HFFc6 (cell line): ENCODE measurements at regions not wholly inside any gene's neighbourhood (a gene's known extent, or its start where the extent isn't known, plus 50 kb on each side); places are given as distances from the start of the nearest gene placed in this dataset.
"Not testable (repeated sequence)": the region's sequence is repeated elsewhere in the genome, so short reads cannot be mapped to it uniquely, and the experiment has no call there.

Source experiments
- DNase-seq: peaks from one replicate; pipeline ENCODE4 v3.0.0-alpha.2; 2018
- H3K27ac Mint-ChIP-seq: 2 replicates; pipeline ENCODE4 v1.8.0; 2020; ENCODE audit warnings: mild to moderate bottlenecking, mixed read lengths
- H3K27me3 Mint-ChIP-seq: 2 replicates; pipeline ENCODE4 v1.8.0; 2021; ENCODE audit warnings: mild to moderate bottlenecking, moderate library complexity, mixed read lengths; ENCODE audit not compliant: insufficient read depth
- H3K36me3 Mint-ChIP-seq: 2 replicates; pipeline ENCODE4 v1.8.0; 2021; ENCODE audit warnings: low read depth, mixed read lengths
- H3K4me1 Mint-ChIP-seq: 2 replicates; pipeline ENCODE4 v1.8.0; 2020; ENCODE audit warnings: low read depth, mixed read lengths
- H3K4me3 Mint-ChIP-seq: 2 replicates; pipeline ENCODE4 v1.8.0; 2020; ENCODE audit warnings: mild to moderate bottlenecking, moderate library complexity, mixed read lengths
- H3K9me3 Mint-ChIP-seq: 2 replicates; pipeline ENCODE4 v1.8.0; 2020; ENCODE audit warnings: mild to moderate bottlenecking, mixed read lengths
- TF ChIP-seq, protein P1 (sequence below): fragments of 200-600 bp; sonication (generic); IDR thresholded peaks from 2 replicates; pipeline ENCODE4 v1.5.0; 2021; ENCODE audit warnings: antibody characterized with exemption, mild to moderate bottlenecking

DNA sequence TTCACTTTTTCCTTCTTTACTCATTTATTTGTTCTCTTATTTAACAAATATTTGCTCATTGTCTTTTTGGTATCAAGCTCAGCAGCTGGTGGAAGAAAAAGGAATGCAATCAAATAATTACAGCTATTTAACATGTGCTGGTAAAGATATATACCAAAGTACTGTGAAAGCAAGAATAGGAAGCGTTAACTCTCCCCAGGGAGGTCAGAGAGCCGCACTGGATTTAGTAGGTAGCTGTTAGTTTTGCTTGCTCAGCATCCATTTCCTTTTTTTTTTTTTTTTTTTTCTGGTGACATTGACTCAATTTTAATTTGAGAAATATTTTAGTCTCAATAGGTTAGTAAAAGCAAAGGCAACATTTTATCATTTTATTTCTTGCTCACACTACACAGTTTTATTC is 308.5 kb upstream of the MDFIC2 start:
- Mint-ChIP-seq H3K27ac (no peak overlapping the region), H3K4me3 (no peak overlapping the region), H3K9me3 (no peaks in the 10 kb centered on the region; the same call in 1 of the 2 replicates), H3K27me3 (no peaks in the 10 kb centered on the region), H3K36me3 (no peaks in the 10 kb centered on the region), H3K4me1 (no peaks in the 10 kb centered on the region)
- TF ChIP-seq, protein P1, sequence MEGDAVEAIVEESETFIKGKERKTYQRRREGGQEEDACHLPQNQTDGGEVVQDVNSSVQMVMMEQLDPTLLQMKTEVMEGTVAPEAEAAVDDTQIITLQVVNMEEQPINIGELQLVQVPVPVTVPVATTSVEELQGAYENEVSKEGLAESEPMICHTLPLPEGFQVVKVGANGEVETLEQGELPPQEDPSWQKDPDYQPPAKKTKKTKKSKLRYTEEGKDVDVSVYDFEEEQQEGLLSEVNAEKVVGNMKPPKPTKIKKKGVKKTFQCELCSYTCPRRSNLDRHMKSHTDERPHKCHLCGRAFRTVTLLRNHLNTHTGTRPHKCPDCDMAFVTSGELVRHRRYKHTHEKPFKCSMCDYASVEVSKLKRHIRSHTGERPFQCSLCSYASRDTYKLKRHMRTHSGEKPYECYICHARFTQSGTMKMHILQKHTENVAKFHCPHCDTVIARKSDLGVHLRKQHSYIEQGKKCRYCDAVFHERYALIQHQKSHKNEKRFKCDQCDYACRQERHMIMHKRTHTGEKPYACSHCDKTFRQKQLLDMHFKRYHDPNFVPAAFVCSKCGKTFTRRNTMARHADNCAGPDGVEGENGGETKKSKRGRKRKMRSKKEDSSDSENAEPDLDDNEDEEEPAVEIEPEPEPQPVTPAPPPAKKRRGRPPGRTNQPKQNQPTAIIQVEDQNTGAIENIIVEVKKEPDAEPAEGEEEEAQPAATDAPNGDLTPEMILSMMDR = no peak
- DNase-seq = no peak

DNA sequence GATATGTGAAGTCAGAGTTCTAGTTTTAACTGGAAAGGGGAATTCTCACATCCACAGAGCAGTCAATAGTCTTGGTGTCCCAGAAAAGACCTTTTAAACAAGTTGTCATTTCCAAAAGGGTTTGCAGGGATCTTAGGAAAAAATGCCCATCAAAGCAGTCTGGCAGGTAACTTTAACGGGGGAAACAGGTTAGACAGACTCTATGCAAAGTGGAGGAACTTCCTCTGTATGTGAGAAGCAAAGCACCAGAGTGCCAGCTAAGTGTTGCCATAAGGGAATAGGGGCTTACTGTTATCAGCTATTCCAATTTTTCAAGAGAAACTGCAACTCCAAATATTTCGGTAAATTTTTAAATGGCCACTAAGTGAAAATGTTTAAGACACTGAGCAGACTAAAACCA is 307.9 kb upstream of the MDFIC2 start:
- no peaks in the 10 kb centered on the region for H3K36me3 Mint-ChIP-seq
- no peaks in the 10 kb centered on the region; the same call in 1 of the 2 replicates for H3K9me3 Mint-ChIP-seq
- H3K27me3 Mint-ChIP-seq = no peaks in the 10 kb centered on the region
- no peak overlapping the region for H3K4me3 Mint-ChIP-seq
- TF ChIP-seq, protein P1 = no peak
- no peak overlapping the region for H3K27ac Mint-ChIP-seq
- no peaks in the 10 kb centered on the region for H3K4me1 Mint-ChIP-seq
- DNase-seq = no peak

DNA sequence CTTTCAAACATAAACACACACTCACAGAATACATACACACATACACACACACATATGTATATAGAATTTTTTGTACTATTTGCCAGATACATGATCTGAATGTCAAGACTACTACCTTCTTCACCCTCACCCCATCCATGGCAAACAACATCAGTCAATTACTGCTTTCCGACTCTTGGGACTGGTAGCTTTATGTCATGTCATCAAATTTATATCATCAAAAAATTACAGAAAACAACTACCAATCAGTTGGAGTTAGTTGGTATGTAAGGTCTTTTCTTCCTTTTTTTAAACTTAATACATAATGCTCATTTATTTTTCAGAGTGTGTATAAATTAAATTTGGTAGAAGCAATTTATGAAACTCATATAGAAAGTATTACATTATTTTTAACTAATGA is 305.7 kb upstream of the MDFIC2 start:
- Mint-ChIP-seq H3K9me3 (no peaks in the 10 kb centered on the region; the same call in 1 of the 2 replicates), H3K27me3 (no peaks in the 10 kb centered on the region; the same call in 1 of the 2 replicates), H3K4me3 (no peak overlapping the region), H3K36me3 (no peaks in the 10 kb centered on the region), H3K4me1 (no peaks in the 10 kb centered on the region), H3K27ac (no peak overlapping the region)
- TF ChIP-seq, protein P1 = no peak
- DNase-seq = no peak

DNA sequence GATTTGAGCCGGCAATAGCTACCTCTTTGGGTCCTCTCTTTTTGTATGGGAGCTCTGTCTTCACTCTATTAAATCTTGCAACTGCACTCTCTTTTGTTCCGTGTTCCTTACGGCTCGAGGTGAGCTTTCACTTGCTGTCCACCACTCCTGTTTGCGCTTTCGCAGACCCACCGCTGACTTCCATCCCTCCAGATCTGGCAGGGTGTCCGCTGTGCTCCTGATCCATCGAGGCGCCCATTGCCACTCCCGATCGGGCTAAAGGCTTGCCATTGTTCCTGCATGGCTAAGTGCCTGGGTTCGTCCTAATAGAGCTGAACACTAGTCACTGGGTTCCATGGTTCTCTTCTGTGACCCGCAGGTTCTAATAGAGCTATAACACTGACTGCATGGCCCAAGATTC is 304.9 kb upstream of the MDFIC2 start:
- not testable (repeated sequence) for H3K36me3 Mint-ChIP-seq, H3K9me3 Mint-ChIP-seq, H3K27ac Mint-ChIP-seq, H3K4me3 Mint-ChIP-seq, H3K27me3 Mint-ChIP-seq, H3K4me1 Mint-ChIP-seq, DNase-seq

DNA sequence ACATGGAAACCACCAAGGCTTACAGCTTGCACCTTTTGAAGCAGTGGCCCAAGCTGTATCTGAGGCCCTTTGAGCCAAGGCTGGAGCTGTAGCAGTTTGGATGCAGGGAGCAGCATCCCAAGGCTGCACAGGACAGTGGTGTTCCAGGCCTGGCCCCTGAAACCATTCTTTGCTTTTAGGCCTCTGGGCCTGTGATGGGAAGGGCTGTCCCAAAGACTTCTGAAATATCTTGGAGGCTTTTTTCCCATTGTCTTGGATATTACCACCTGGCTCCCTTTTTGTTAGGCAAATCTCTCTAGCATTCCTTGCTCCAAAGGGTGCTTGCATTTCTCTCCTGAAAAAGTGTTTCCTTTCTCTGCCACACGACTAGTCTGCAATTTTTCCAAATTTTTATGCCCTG is 302.8 kb upstream of the MDFIC2 start:
- TF ChIP-seq, protein P1 = no peak
- H3K4me3 Mint-ChIP-seq = no peak overlapping the region
- no peaks in the 10 kb centered on the region for H3K4me1 Mint-ChIP-seq
- DNase-seq = no peak
- H3K36me3 Mint-ChIP-seq = no peaks in the 10 kb centered on the region
- no peaks in the 10 kb centered on the region; the same call in none of the 2 replicates for H3K27me3 Mint-ChIP-seq
- H3K27ac Mint-ChIP-seq = no peak overlapping the region
- H3K9me3 Mint-ChIP-seq = no peaks in the 10 kb centered on the region; the same call in 1 of the 2 replicates

DNA sequence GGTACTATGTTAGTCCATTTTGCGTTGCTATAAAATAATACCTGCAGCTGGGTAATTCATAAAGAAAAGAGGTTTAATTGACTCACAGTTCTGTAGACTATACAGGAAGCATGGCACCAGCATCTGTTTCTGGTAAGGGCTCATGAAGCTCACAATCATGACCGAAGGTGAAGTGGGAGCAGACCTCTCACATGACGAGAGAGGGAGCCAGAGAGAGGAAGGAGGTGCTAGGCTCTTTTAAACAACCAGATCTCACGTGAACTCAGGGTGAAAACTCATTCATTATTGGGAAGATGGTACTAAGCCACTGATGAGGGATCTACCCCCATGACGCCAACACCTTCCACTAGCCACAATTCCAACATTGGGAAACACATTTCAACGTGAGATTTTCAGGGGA is 301.7 kb upstream of the MDFIC2 start:
- Mint-ChIP-seq H3K9me3 (no peaks in the 10 kb centered on the region; the same call in 1 of the 2 replicates), H3K27me3 (no peaks in the 10 kb centered on the region; the same call in none of the 2 replicates), H3K36me3 (no peaks in the 10 kb centered on the region), H3K4me3 (no peak overlapping the region), H3K4me1 (no peaks in the 10 kb centered on the region), H3K27ac (no peak overlapping the region)
- no peak for DNase-seq
- TF ChIP-seq, protein P1 = no peak
